GM12878 (cell line): ENCODE measurements at regions not wholly inside any gene's neighbourhood (a gene's known extent, or its start where the extent isn't known, plus 50 kb on each side); places are given as distances from the start of the nearest gene placed in this dataset.

Experiments used
- ATAC-seq: fragments of 200-7000 bp; cut with Tn5 transposase; 3 replicates; pipeline ENCODE4 v1.9.1; 2020; ENCODE audit warnings: mild to moderate bottlenecking, moderate library complexity
- BruUV-seq: library from RNA; stranded (reverse); fragments of 400-500 nt; replicated peaks from 2 replicates; lab custom pipeline; 2021; lab: Mats Ljungman, UMichigan
- CTCF ChIA-PET: fragments of 300-600 bp; sonication (Branson Sonifier 250); formaldehyde crosslinking; extraction: SDS; loops from one replicate; lab custom pipeline; 2021; ENCODE audit warnings: inconsistent platforms; lab: Yijun Ruan, JAX
- POLR2A ChIA-PET: fragments of 350-600 bp; formaldehyde crosslinking; extraction: SDS; loops from one replicate; lab custom pipeline; 2021; ENCODE audit warnings: inconsistent platforms; lab: Charles Lee
- RAD21 ChIA-PET: fragments of 300-600 bp; sonication (Branson Sonifier 250); formaldehyde crosslinking; loops from one replicate; lab custom pipeline; 2023; ENCODE audit warnings: antibody characterized with exemption; ENCODE audit not compliant: unreplicated experiment; lab: Charles Lee
- SMC1A ChIA-PET: fragments of 300-600 bp; sonication (Branson Sonifier 250); formaldehyde crosslinking; loops from one replicate; lab custom pipeline; 2023; ENCODE audit not compliant: unreplicated experiment, uncharacterized antibody; lab: Charles Lee
- DNase-seq: peaks from one replicate; pipeline ENCODE4 v3.0.0-alpha.2; 2011; ENCODE audit warnings: low read depth, low spot score
- FAIRE-seq: peaks from 3 replicates; lab custom pipeline; 2011; peaks lifted over from hg19 to GRCh38; lab: Jason Lieb, UNC
- H2AFZ ChIP-seq: 2 replicates; pipeline ENCODE4 v1.6.0; 2011; ENCODE audit warnings: low read depth, low read length, control low read depth; ENCODE audit not compliant: control insufficient read depth
- H3K27ac ChIP-seq: 2 replicates; pipeline ENCODE4 v1.5.1; 2011; ENCODE audit warnings: control low read depth; ENCODE audit not compliant: control insufficient read depth, insufficient read depth
- H3K27me3 ChIP-seq, 2 experiments: replicated peaks in 1 of 2; 2 replicates each; pipeline versions ENCODE4 v1.6.0 to v1.6.1; 2011; ENCODE audit warnings: low read length in 1 of 2; ENCODE audit not compliant: control insufficient read depth in 2 of 2, insufficient read depth in 2 of 2
- H3K36me3 ChIP-seq, 2 experiments: 2 replicates each; pipeline ENCODE4 v1.5.1; 2011; ENCODE audit warnings: low read length in 1 of 2; ENCODE audit not compliant: control insufficient read depth in 2 of 2, insufficient read depth in 2 of 2
- H3K4me1 ChIP-seq: 2 replicates; pipeline ENCODE4 v1.6.1; 2011; ENCODE audit warnings: mild to moderate bottlenecking, low read length, moderate library complexity, mixed read lengths; ENCODE audit not compliant: control insufficient read depth, insufficient read depth
- H3K4me2 ChIP-seq: 2 replicates; pipeline ENCODE4 v1.6.0; 2011; ENCODE audit warnings: control low read depth; ENCODE audit not compliant: control insufficient read depth, insufficient read depth
- H3K4me3 ChIP-seq: fragments of 200-600 bp; sonication (generic); 2 replicates; pipeline ENCODE4 v1.5.1; 2016
- H3K79me2 ChIP-seq: 2 replicates; pipeline ENCODE4 v1.6.0; 2011; ENCODE audit warnings: low read length; ENCODE audit not compliant: control insufficient read depth, insufficient read depth
- H3K9ac ChIP-seq: 2 replicates; pipeline ENCODE4 v1.8.0; 2011; ENCODE audit warnings: low read length, control low read depth, mixed read lengths; ENCODE audit not compliant: control insufficient read depth, insufficient read depth
- H3K9me3 ChIP-seq: replicated peaks from 3 replicates; pipeline ENCODE4 v1.5.1; 2011; ENCODE audit warnings: mild to moderate bottlenecking, low read length; ENCODE audit not compliant: control insufficient read depth, insufficient read depth
- H4K20me1 ChIP-seq: 2 replicates; pipeline ENCODE4 v1.6.0; 2011; ENCODE audit not compliant: control insufficient read depth, insufficient read depth
- BCL11A ChIP-seq: IDR thresholded peaks from 2 replicates; pipeline ENCODE4 v1.6.1; 2011; ENCODE audit warnings: low read depth, low read length
- EED ChIP-seq: sonication (generic); IDR thresholded peaks from 2 replicates; pipeline ENCODE4 v1.6.1; 2016; ENCODE audit warnings: antibody characterized with exemption, low read depth
- ETV6 ChIP-seq, 2 experiments: fragments of 450-650 bp in 1 of 2; IDR thresholded peaks in 1 of 2; conservative IDR thresholded peaks in 1 of 2; 2 replicates each; pipeline ENCODE4 v1.6.1; 2014; ENCODE audit warnings: antibody characterized with exemption in 1 of 2, borderline replicate concordance in 1 of 2, low read depth in 1 of 2, mild to moderate bottlenecking in 1 of 2, moderate library complexity in 1 of 2
- IKZF1 ChIP-seq: fragments of 450-650 bp; conservative IDR thresholded peaks from 2 replicates; pipeline ENCODE4 v1.6.1; 2017; ENCODE audit warnings: antibody characterized with exemption, mild to moderate bottlenecking
- KDM1A ChIP-seq: fragments of 200-600 bp; sonication (generic); IDR thresholded peaks from 2 replicates; pipeline ENCODE4 v1.6.1; 2016; ENCODE audit warnings: borderline replicate concordance
- LARP7 ChIP-seq: fragments of 450-650 bp; IDR thresholded peaks from 2 replicates; pipeline ENCODE4 v1.6.1; 2017; ENCODE audit warnings: mild to moderate bottlenecking
- MXI1 ChIP-seq: fragments of 150-350 bp; IDR thresholded peaks from 2 replicates; pipeline ENCODE4 v1.6.1; 2011; ENCODE audit warnings: low read depth, mild to moderate bottlenecking, inconsistent platforms, low read length, improper control_type of control experiment
- MYC ChIP-seq: IDR thresholded peaks from 2 replicates; pipeline ENCODE4 v1.6.1; 2011; ENCODE audit warnings: mild to moderate bottlenecking, low read length, moderate library complexity, inconsistent platforms; ENCODE audit not compliant: insufficient read depth, insufficient replicate concordance, insufficient read length, severe bottlenecking
- NRF1 ChIP-seq: conservative IDR thresholded peaks from 2 replicates; pipeline ENCODE4 v1.6.1; 2011; ENCODE audit warnings: mild to moderate bottlenecking, low read depth, low read length, improper control_type of control experiment
- RAD51 ChIP-seq: fragments of 450-650 bp; IDR thresholded peaks from 2 replicates; pipeline ENCODE4 v1.6.1; 2016; ENCODE audit warnings: moderate library complexity, mild to moderate bottlenecking, inconsistent platforms
- RB1 ChIP-seq: fragments of 450-650 bp; formaldehyde crosslinking; IDR thresholded peaks from 2 replicates; pipeline ENCODE4 v1.6.1; 2017; ENCODE audit warnings: mild to moderate bottlenecking, borderline replicate concordance
- SUZ12 ChIP-seq: fragments of 200-600 bp; sonication (generic); IDR thresholded peaks from one replicate; pipeline ENCODE4 v1.6.1; 2018; ENCODE audit warnings: antibody characterized with exemption, mild to moderate bottlenecking; ENCODE audit not compliant: unreplicated experiment
- ZNF274 ChIP-seq: IDR thresholded peaks from one replicate; pipeline ENCODE4 v1.8.0; 2011; ENCODE audit not compliant: insufficient read length, insufficient read depth
- WGBS: methylation state at CpG from one replicate; pipeline ENCODE4 v1.1.6; 2016; ENCODE audit warnings: low lambda C conversion rate; ENCODE audit not compliant: insufficient replicate concordance, insufficient coverage; ENCODE audit errors: missing lambda C conversion rate; 5-methylcytosine and 5-hydroxymethylcytosine counted together
- in situ Hi-C: fragments of 300-500 bp; cut with MboI; formaldehyde crosslinking; loops from 9 replicates; pipeline ENCODE4 v1.14.3; 2018; ENCODE audit warnings: mixed read lengths
- intact Hi-C: fragments of 100-400 bp; cut with micrococcal nuclease; formaldehyde crosslinking; loops from one replicate; pipeline ENCODE4 v1.14.2; 2022; ENCODE audit not compliant: unreplicated experiment
- TF ChIP-seq, protein P1 (sequence below): fragments of 450-650 bp; IDR thresholded peaks from 2 replicates; pipeline ENCODE4 v1.6.1; 2017; ENCODE audit warnings: mild to moderate bottlenecking, moderate library complexity
- TF ChIP-seq, protein P2 (sequence below): fragments of 450-650 bp; IDR thresholded peaks from 2 replicates; pipeline ENCODE4 v1.6.1; 2017; ENCODE audit warnings: antibody characterized with exemption, mild to moderate bottlenecking, moderate library complexity
- TF ChIP-seq, protein P3 (sequence below): fragments of 450-650 bp; IDR thresholded peaks from 2 replicates; pipeline ENCODE4 v1.6.1; 2014; ENCODE audit warnings: mild to moderate bottlenecking

DNA sequence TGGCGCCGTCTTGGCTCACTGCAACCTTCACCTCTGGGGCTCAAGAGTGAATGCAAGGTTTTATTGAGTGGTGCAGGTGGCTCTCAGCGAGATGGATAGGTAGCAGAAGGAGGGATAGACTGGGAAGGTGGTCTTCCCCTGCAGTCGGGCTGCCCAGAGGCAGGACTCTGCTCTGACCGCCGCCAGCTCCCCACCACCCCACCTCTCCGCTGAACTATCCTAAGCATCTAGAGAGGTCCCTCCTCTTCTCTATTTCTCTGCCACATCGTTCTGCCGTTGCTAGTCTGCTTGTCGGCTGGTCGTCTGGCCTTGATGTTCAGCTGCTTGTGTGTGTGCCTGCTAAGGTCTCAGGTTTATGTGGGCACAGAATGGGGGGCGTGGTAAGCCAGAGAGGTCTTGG, 54.5 kb upstream of the UGT2B15 start:
- in situ Hi-C loops, result no loop called here
- CTCF ChIA-PET, result interaction anchor here (0.6 kb wide), 2 partner anchors 337 to 1190 kb away, joined by 3 to 4 read pairs; no protein-coding TSS in a partner anchor
- DNase-seq (no peak), ATAC-seq (no peak), FAIRE-seq (no peak)
- no peaks in the 10 kb centered on the region for H4K20me1 ChIP-seq
- H3K4me3 ChIP-seq, result no peak overlapping the region
- H3K79me2 ChIP-seq, result no peaks in the 10 kb centered on the region
- no peak overlapping the region for H3K9ac ChIP-seq
- H3K4me2 ChIP-seq, result no peak overlapping the region
- H3K27ac ChIP-seq, result no peak overlapping the region
- SMC1A ChIA-PET, result interaction anchor here (0.8 kb wide), 1 partner anchor 8 kb away, joined by 4 read pairs; no protein-coding TSS in a partner anchor
- RAD21 ChIA-PET, result no interaction called here
- no peaks in the 10 kb centered on the region for H3K27me3 ChIP-seq
- intact Hi-C loops, result no loop called here
- no peaks in the 10 kb centered on the region; the same call in 2 of the 3 replicates for H3K9me3 ChIP-seq
- 30% methylated on average over 12 of the region's 12 CpGs for WGBS
- H3K4me1 ChIP-seq, result no peaks in the 10 kb centered on the region
- H2AFZ ChIP-seq, result no peak overlapping the region
- no peaks in the 10 kb centered on the region for H3K36me3 ChIP-seq
- POLR2A ChIA-PET, result no interaction called here
- BruUV-seq, result no TSS peak
- TF ChIP-seq LARP7, result no peak
- no peak for TF ChIP-seq SUZ12
- no peak for TF ChIP-seq ZNF274
- no peak for TF ChIP-seq EED
- TF ChIP-seq, protein P1, sequence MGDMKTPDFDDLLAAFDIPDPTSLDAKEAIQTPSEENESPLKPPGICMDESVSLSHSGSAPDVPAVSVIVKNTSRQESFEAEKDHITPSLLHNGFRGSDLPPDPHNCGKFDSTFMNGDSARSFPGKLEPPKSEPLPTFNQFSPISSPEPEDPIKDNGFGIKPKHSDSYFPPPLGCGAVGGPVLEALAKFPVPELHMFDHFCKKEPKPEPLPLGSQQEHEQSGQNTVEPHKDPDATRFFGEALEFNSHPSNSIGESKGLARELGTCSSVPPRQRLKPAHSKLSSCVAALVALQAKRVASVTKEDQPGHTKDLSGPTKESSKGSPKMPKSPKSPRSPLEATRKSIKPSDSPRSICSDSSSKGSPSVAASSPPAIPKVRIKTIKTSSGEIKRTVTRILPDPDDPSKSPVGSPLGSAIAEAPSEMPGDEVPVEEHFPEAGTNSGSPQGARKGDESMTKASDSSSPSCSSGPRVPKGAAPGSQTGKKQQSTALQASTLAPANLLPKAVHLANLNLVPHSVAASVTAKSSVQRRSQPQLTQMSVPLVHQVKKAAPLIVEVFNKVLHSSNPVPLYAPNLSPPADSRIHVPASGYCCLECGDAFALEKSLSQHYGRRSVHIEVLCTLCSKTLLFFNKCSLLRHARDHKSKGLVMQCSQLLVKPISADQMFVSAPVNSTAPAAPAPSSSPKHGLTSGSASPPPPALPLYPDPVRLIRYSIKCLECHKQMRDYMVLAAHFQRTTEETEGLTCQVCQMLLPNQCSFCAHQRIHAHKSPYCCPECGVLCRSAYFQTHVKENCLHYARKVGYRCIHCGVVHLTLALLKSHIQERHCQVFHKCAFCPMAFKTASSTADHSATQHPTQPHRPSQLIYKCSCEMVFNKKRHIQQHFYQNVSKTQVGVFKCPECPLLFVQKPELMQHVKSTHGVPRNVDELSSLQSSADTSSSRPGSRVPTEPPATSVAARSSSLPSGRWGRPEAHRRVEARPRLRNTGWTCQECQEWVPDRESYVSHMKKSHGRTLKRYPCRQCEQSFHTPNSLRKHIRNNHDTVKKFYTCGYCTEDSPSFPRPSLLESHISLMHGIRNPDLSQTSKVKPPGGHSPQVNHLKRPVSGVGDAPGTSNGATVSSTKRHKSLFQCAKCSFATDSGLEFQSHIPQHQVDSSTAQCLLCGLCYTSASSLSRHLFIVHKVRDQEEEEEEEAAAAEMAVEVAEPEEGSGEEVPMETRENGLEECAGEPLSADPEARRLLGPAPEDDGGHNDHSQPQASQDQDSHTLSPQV, result no peak
- TF ChIP-seq KDM1A, result no peak
- no peak for TF ChIP-seq MXI1
- TF ChIP-seq, protein P2, sequence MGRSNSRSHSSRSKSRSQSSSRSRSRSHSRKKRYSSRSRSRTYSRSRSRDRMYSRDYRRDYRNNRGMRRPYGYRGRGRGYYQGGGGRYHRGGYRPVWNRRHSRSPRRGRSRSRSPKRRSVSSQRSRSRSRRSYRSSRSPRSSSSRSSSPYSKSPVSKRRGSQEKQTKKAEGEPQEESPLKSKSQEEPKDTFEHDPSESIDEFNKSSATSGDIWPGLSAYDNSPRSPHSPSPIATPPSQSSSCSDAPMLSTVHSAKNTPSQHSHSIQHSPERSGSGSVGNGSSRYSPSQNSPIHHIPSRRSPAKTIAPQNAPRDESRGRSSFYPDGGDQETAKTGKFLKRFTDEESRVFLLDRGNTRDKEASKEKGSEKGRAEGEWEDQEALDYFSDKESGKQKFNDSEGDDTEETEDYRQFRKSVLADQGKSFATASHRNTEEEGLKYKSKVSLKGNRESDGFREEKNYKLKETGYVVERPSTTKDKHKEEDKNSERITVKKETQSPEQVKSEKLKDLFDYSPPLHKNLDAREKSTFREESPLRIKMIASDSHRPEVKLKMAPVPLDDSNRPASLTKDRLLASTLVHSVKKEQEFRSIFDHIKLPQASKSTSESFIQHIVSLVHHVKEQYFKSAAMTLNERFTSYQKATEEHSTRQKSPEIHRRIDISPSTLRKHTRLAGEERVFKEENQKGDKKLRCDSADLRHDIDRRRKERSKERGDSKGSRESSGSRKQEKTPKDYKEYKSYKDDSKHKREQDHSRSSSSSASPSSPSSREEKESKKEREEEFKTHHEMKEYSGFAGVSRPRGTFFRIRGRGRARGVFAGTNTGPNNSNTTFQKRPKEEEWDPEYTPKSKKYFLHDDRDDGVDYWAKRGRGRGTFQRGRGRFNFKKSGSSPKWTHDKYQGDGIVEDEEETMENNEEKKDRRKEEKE, result no peak
- no peak for TF ChIP-seq MYC
- no peak for TF ChIP-seq IKZF1
- TF ChIP-seq ETV6 (conservative IDR thresholded peaks at IDR 0.05 in 1 of 2, IDR thresholded peaks at IDR 0.05 in 1 of 2; ENCODE audit: borderline replicate concordance in 1 of 2, low read depth in 1 of 2), result no peak
- no peak for TF ChIP-seq RAD51
- TF ChIP-seq BCL11A, result no peak
- TF ChIP-seq RB1, result no peak
- TF ChIP-seq NRF1, result no peak
- TF ChIP-seq, protein P3, sequence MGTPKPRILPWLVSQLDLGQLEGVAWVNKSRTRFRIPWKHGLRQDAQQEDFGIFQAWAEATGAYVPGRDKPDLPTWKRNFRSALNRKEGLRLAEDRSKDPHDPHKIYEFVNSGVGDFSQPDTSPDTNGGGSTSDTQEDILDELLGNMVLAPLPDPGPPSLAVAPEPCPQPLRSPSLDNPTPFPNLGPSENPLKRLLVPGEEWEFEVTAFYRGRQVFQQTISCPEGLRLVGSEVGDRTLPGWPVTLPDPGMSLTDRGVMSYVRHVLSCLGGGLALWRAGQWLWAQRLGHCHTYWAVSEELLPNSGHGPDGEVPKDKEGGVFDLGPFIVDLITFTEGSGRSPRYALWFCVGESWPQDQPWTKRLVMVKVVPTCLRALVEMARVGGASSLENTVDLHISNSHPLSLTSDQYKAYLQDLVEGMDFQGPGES, result no peak
